B cell (primary cell): ENCODE measurements at regions not wholly inside any gene's neighbourhood (a gene's known extent, or its start where the extent isn't known, plus 50 kb on each side); places are given as distances from the start of the nearest gene placed in this dataset.

Experiments used
- EZH2 ChIP-seq: IDR thresholded peaks from 2 replicates; pipeline ENCODE4 v1.6.1; 2012; ENCODE audit warnings: borderline replicate concordance, low read depth, mild to moderate bottlenecking, moderate library complexity, low read length; ENCODE audit not compliant: insufficient read depth, poor library complexity, severe bottlenecking
- TF ChIP-seq, protein P1 (sequence below): fragments of 200-600 bp; IDR thresholded peaks from one replicate; pipeline ENCODE4 v1.8.0; 2022; ENCODE audit warnings: antibody characterized with exemption, mild to moderate bottlenecking

DNA sequence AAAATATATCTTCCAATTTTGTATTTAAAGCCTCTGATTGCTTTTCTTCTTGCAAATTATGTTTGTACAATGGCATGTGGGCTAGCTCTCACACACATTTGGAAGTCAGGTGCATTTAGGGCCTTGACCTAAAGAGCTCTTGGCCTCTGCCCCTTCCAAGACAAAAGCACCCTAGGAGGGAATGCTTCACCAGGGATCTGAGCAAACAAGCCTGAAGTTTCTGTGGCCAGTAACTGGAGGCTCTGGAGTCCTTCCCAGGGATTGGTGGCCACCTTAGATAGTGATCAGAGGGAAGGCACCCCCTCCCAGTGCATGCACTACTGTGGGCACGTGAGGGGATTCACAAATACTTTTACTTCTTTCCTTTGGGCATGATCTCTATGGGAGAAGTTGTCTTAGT lies 60.3 kb upstream of the DIPK2B start:
- TF ChIP-seq, protein P1, sequence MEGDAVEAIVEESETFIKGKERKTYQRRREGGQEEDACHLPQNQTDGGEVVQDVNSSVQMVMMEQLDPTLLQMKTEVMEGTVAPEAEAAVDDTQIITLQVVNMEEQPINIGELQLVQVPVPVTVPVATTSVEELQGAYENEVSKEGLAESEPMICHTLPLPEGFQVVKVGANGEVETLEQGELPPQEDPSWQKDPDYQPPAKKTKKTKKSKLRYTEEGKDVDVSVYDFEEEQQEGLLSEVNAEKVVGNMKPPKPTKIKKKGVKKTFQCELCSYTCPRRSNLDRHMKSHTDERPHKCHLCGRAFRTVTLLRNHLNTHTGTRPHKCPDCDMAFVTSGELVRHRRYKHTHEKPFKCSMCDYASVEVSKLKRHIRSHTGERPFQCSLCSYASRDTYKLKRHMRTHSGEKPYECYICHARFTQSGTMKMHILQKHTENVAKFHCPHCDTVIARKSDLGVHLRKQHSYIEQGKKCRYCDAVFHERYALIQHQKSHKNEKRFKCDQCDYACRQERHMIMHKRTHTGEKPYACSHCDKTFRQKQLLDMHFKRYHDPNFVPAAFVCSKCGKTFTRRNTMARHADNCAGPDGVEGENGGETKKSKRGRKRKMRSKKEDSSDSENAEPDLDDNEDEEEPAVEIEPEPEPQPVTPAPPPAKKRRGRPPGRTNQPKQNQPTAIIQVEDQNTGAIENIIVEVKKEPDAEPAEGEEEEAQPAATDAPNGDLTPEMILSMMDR: no peak
- no peak for TF ChIP-seq EZH2
